ENCODE measurements at regions not wholly inside any gene's neighbourhood (a gene's known extent, or its start where the extent isn't known, plus 50 kb on each side); places are given as distances from the start of the nearest gene placed in this dataset.

GRCh38 chr21:17460094-17460493, 52.7 kb upstream of the CXADR start:
- Mint-ChIP-seq H3K27ac (no peak overlapping the region), H3K4me3 (no peak overlapping the region), H3K4me1 (peaks cover 23% of the 10 kb centered on the region), H3K27me3 (ENCODE audit: low read depth) (no peaks in the 10 kb centered on the region), H3K36me3 (no peaks in the 10 kb centered on the region), H3K9me3 (no peaks in the 10 kb centered on the region)
- no peak for TF ChIP-seq CTCF (IDR thresholded peaks at IDR 0.05; ENCODE audit: unreplicated experiment)
- DNase-seq (ENCODE audit: low spot score in 2 of 2, unreplicated experiment in 2 of 2): no peak

GRCh38 chr21:17461014-17461413, 51.8 kb upstream of the CXADR start:
- DNase-seq (ENCODE audit: low spot score in 2 of 2, unreplicated experiment in 2 of 2): no peak
- Mint-ChIP-seq H3K36me3 (no peaks in the 10 kb centered on the region), H3K27me3 (ENCODE audit: low read depth) (no peaks in the 10 kb centered on the region), H3K9me3 (no peaks in the 10 kb centered on the region), H3K4me3 (no peak overlapping the region), H3K4me1 (peaks cover 23% of the 10 kb centered on the region), H3K27ac (peak overlapping the region; percentile 1)
- TF ChIP-seq CTCF (IDR thresholded peaks at IDR 0.05; ENCODE audit: unreplicated experiment): no peak

GRCh38 chr21:17461582-17461981, 51.3 kb upstream of the CXADR start:
- no peak for DNase-seq (ENCODE audit: low spot score in 2 of 2, unreplicated experiment in 2 of 2)
- no peak for TF ChIP-seq CTCF (IDR thresholded peaks at IDR 0.05; ENCODE audit: unreplicated experiment)
- Mint-ChIP-seq H3K36me3 (no peaks in the 10 kb centered on the region), H3K4me1 (peaks cover 23% of the 10 kb centered on the region), H3K4me3 (no peak overlapping the region), H3K27me3 (ENCODE audit: low read depth) (no peaks in the 10 kb centered on the region), H3K27ac (no peak overlapping the region), H3K9me3 (no peaks in the 10 kb centered on the region)

GRCh38 chr21:17462276-17462981, 50.4 kb upstream of the CXADR start:
- Mint-ChIP-seq H3K36me3 (no peaks in the 10 kb centered on the region), H3K27me3 (ENCODE audit: low read depth) (no peaks in the 10 kb centered on the region), H3K4me1 (peaks cover 25% of the 10 kb centered on the region), H3K27ac (no peak overlapping the region), H3K9me3 (no peaks in the 10 kb centered on the region), H3K4me3 (no peak overlapping the region)
- TF ChIP-seq CTCF (IDR thresholded peaks at IDR 0.05; ENCODE audit: unreplicated experiment): no peak
- DNase-seq (ENCODE audit: low spot score in 2 of 2, unreplicated experiment in 2 of 2): no peak

Small RNA genes in the stretch of these regions (microRNA-seq; reads per million reads assigned to microRNA genes)
- 1,024 reads per million, percentile 80 among the genes with 10 or more reads in this experiment for gene MIR125B2
- gene MIR99A: 217,383 reads per million, percentile 100 among the genes with 10 or more reads in this experiment
- 6,140 reads per million, percentile 93 among the genes with 10 or more reads in this experiment for gene MIRLET7C

Data from mesothelial cell of epicardium (in vitro differentiated cells).